K562 (cell line): ENCODE measurements at regions not wholly inside any gene's neighbourhood (a gene's known extent, or its start where the extent isn't known, plus 50 kb on each side); places are given as distances from the start of the nearest gene placed in this dataset.
A peak's percentile ranks its signal among the peaks of the same experiment; 100 is the strongest.

Experiments
- ATAC-seq: fragments of 200-7000 bp; cut with Tn5 transposase; 3 replicates; pipeline ENCODE4 v1.9.1; 2020; ENCODE audit warnings: moderate library complexity
- BruUV-seq: library from RNA; stranded (reverse); fragments of 400-500 nt; replicated peaks from 2 replicates; lab custom pipeline; 2021; lab: Mats Ljungman, UMichigan
- CTCF ChIA-PET: fragments of 300-600 bp; formaldehyde crosslinking; extraction: SDS; loops from one replicate; lab custom pipeline; 2021; ENCODE audit warnings: low intra/inter-chr PET ratio; lab: Yijun Ruan, JAX
- POLR2A ChIA-PET: fragments of 300-600, 350-650 bp; sonication (Branson Sonifier 250); formaldehyde crosslinking; extraction: SDS; loops from one replicate; lab custom pipeline; 2021; ENCODE audit warnings: antibody characterized with exemption, inconsistent platforms; lab: Yijun Ruan, JAX
- DNase-seq, 4 experiments: peaks; one replicate each; pipeline versions ENCODE4 v3.0.0 to v3.0.0-alpha.2; 2011 to 2018; ENCODE audit warnings: low spot score in 3 of 4, mixed read lengths in 3 of 4; ENCODE audit errors: extremely low read depth in 1 of 4
- FAIRE-seq: peaks from 2 replicates; lab custom pipeline; 2011; peaks lifted over from hg19 to GRCh38; lab: Jason Lieb, UNC
- H2AFZ ChIP-seq: 2 replicates; pipeline ENCODE4 v1.6.0; 2011; ENCODE audit warnings: low read depth, low read length, control low read depth, inconsistent platforms
- H3K27ac ChIP-seq: fragments of 200-600 bp; 3 replicates; pipeline ENCODE4 v1.8.0; 2011; ENCODE audit warnings: low read depth, mild to moderate bottlenecking, control low read depth, inconsistent platforms, low read length, moderate library complexity, mixed read lengths; ENCODE audit errors: extremely low read depth
- H3K27me3 ChIP-seq, 2 experiments: fragments of 300-600 bp in 1 of 2; 2 replicates in 1 of 2; 3 replicates in 1 of 2; pipeline versions ENCODE4 v1.6.0 to v1.8.0; 2011; ENCODE audit warnings: inconsistent platforms in 2 of 2, low read length in 2 of 2, mild to moderate bottlenecking in 1 of 2, mixed read lengths in 1 of 2, moderate library complexity in 1 of 2; ENCODE audit not compliant: control insufficient read depth in 2 of 2, insufficient read depth in 2 of 2
- H3K36me3 ChIP-seq: fragments of 300-600 bp; 3 replicates; pipeline ENCODE4 v1.8.0; 2011; ENCODE audit warnings: mild to moderate bottlenecking, low read length, inconsistent platforms; ENCODE audit not compliant: control insufficient read depth, insufficient read depth
- H3K4me1 ChIP-seq, 2 experiments: fragments of 200-600 bp in 1 of 2; replicated peaks in 1 of 2; 2 replicates in 1 of 2; 3 replicates in 1 of 2; pipeline versions ENCODE4 v1.5.1 to v1.8.0; 2011; ENCODE audit warnings: inconsistent platforms in 2 of 2, low read length in 2 of 2, mild to moderate bottlenecking in 1 of 2, mixed read lengths in 1 of 2, moderate library complexity in 1 of 2; ENCODE audit not compliant: control insufficient read depth in 2 of 2, insufficient read depth in 2 of 2
- H3K4me2 ChIP-seq: 2 replicates; pipeline ENCODE4 v1.6.1; 2011; ENCODE audit warnings: low read length, control low read depth, inconsistent platforms, mixed read lengths; ENCODE audit not compliant: insufficient read depth
- H3K4me3 ChIP-seq: fragments of 200-600 bp; sonication (generic), shearing (Covaris generic); 2 replicates; pipeline ENCODE4 v1.5.1; 2016; ENCODE audit warnings: control low read depth, inconsistent platforms
- H3K79me2 ChIP-seq: fragments of 200-600 bp; 3 replicates; pipeline ENCODE4 v1.8.0; 2011; ENCODE audit warnings: low read length, inconsistent platforms; ENCODE audit not compliant: control insufficient read depth, insufficient read depth
- H3K9ac ChIP-seq, 2 experiments: 2 replicates each; pipeline versions ENCODE4 v1.6.0 to v1.6.1; 2011; ENCODE audit warnings: low read depth in 2 of 2, low read length in 2 of 2, control low read depth in 1 of 2, inconsistent platforms in 1 of 2, mild to moderate bottlenecking in 1 of 2, mixed read lengths in 1 of 2; ENCODE audit not compliant: insufficient read depth in 1 of 2
- H3K9me1 ChIP-seq: one replicate; pipeline ENCODE4 v1.6.0; 2011; ENCODE audit warnings: inconsistent platforms, mild to moderate bottlenecking, low read length, moderate library complexity; ENCODE audit not compliant: control insufficient read depth, insufficient read depth
- H3K9me3 ChIP-seq: replicated peaks from 2 replicates; pipeline ENCODE4 v1.5.1; 2011; ENCODE audit warnings: low read depth, low read length, inconsistent platforms; ENCODE audit not compliant: control insufficient read depth, insufficient read depth
- H4K20me1 ChIP-seq: replicated peaks from 2 replicates; pipeline ENCODE4 v1.6.1; 2011; ENCODE audit warnings: low read length, inconsistent platforms, mixed read lengths; ENCODE audit not compliant: control insufficient read depth, insufficient read depth
- BCL6 ChIP-seq: fragments of 250-450 bp; sonication (Bioruptor Pico); IDR thresholded peaks from 2 replicates; pipeline ENCODE4 v1.4.0; 2020
- CBX3 ChIP-seq, 2 experiments: IDR thresholded peaks; 1 replicate in 1 of 2; 2 replicates in 1 of 2; pipeline ENCODE4 v1.6.1; 2012; ENCODE audit warnings: inconsistent platforms in 2 of 2, low read length in 2 of 2, borderline replicate concordance in 1 of 2, control low read depth in 1 of 2
- ELF4 ChIP-seq: fragments of 450-650 bp; formaldehyde crosslinking; IDR thresholded peaks from 2 replicates; pipeline ENCODE4 v1.4.0; 2022; ENCODE audit warnings: missing genetic modification characterization
- HMG20B ChIP-seq: fragments of 250-450 bp; sonication (Bioruptor Pico); IDR thresholded peaks from 2 replicates; pipeline ENCODE4 v1.5.0; 2021; ENCODE audit warnings: mild to moderate bottlenecking
- KAT2B ChIP-seq: IDR thresholded peaks from one replicate; pipeline ENCODE4 v1.6.1; 2012; ENCODE audit warnings: low read depth, mild to moderate bottlenecking, control low read depth, inconsistent platforms, low read length, moderate library complexity
- KHSRP ChIP-seq: fragments of 450-650 bp; IDR thresholded peaks from 2 replicates; pipeline ENCODE4 v1.6.1; 2017
- LEF1 ChIP-seq: fragments of 450-650 bp; IDR thresholded peaks from 2 replicates; pipeline ENCODE4 v1.6.1; 2016; ENCODE audit warnings: mild to moderate bottlenecking
- POLR2AphosphoS5 ChIP-seq: IDR thresholded peaks from 2 replicates; pipeline ENCODE4 v1.6.1; 2011; ENCODE audit warnings: mild to moderate bottlenecking, low read depth, low read length, moderate library complexity; ENCODE audit not compliant: control insufficient read depth, insufficient read depth
- POLR2H ChIP-seq: IDR thresholded peaks from 2 replicates; pipeline ENCODE4 v1.6.1; 2016; ENCODE audit warnings: missing genetic modification characterization, low read depth, mild to moderate bottlenecking, control low read depth, missing compliant biosample characterization, moderate library complexity
- ZNF354B ChIP-seq: fragments of 250-450 bp; sonication (Bioruptor Pico); IDR thresholded peaks from 2 replicates; pipeline ENCODE4 v1.4.0; 2020
- WGBS: fragments of 100-300 bp; shearing (Covaris generic); methylation state at CpG from one replicate; pipeline ENCODE4 v1.1.6; 2016; ENCODE audit warnings: low coverage, mixed read lengths; ENCODE audit not compliant: insufficient coverage; ENCODE audit errors: missing lambda C conversion rate; 5-methylcytosine and 5-hydroxymethylcytosine counted together
- in situ Hi-C: fragments of 300-500 bp; cut with MboI; formaldehyde crosslinking; loops from 4 replicates; pipeline ENCODE4 v1.15.0; 2018; ENCODE audit warnings: inconsistent platforms, mixed read lengths
- intact Hi-C: fragments of 100-400 bp; cut with micrococcal nuclease; formaldehyde crosslinking; loops from 2 replicates; pipeline ENCODE4 v1.14.2; 2022
- TF ChIP-seq, protein P1 (sequence below): fragments of 450-650 bp; IDR thresholded peaks from 2 replicates; pipeline ENCODE4 v1.6.1; 2017; ENCODE audit warnings: antibody characterized with exemption, mild to moderate bottlenecking
- TF ChIP-seq, protein P2 (sequence below): fragments of 450-650 bp; formaldehyde crosslinking; IDR thresholded peaks from 2 replicates; pipeline ENCODE4 v1.4.0; 2022; ENCODE audit warnings: missing genetic modification characterization
- TF ChIP-seq, protein P3 (sequence below): fragments of 450-650 bp; IDR thresholded peaks from 2 replicates; pipeline ENCODE4 v1.6.1; 2018; ENCODE audit not compliant: partially characterized antibody

DNA sequence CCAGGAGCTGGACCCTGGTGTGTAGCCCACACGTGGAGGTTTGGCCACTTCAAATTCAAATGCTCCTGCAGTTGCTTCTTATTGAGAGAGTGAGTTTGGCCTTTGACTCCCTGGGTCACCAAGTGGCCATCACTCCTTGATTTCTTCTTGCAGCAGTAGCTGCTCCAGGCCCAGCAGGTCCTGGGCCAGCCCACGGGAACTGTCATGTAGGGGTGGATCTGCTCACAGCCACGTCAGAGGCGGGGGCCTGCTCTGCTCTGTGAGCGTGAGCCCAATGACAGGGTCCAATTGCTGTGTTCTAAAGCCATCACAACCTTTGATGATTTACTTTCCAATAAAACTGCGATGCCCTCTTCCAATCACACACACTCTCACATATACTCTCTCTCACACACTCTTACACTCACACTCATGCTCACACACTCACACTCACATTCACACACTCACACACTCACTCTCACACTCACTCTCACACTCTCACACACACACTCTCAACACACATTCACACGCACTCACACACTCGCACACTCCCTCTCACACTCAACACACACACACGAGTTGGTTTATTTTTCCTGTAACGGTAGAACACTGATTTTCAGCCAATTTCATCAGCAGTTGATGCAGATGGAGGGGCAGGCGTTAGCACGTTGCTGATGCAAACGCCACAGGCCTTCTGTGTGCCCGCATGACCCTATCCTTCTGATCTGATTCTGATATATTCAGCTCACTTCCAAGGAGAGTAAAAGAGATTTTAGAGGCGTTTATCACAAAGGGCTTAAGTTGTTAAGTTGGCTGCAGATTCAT, 210.7 kb upstream of the PPP2R2D start:
- Histone ChIP-seq H3K27ac (no peak overlapping the region), H3K9me1 (no peaks in the 10 kb centered on the region), H3K79me2 (no peaks in the 10 kb centered on the region), H3K9ac (no peak overlapping the region), H3K9me3 (no peaks in the 10 kb centered on the region), H3K36me3 (no peaks in the 10 kb centered on the region), H3K27me3 (no peaks in the 10 kb centered on the region; a peak in 1 of 5 replicates), H2AFZ (no peak overlapping the region), H3K4me3 (no peak overlapping the region), H4K20me1 (no peaks in the 10 kb centered on the region), H3K4me2 (no peak overlapping the region), H3K4me1 (no peaks in the 10 kb centered on the region)
- no peak for FAIRE-seq
- intact Hi-C loops (no loop called here), in situ Hi-C loops (no loop called here)
- ChIA-PET POLR2A (no interaction called here), CTCF (no interaction called here)
- ATAC-seq: peak; percentile 65; the same call in 2 of the 3 replicates
- BruUV-seq: no TSS peak
- WGBS: 7% methylated on average over 15 of the region's 15 CpGs
- DNase-seq: no peak
- no peak for TF ChIP-seq CBX3 (IDR thresholded peaks at IDR 0.05; ENCODE audit: borderline replicate concordance in 1 of 2, low read length in 2 of 2)
- no peak for TF ChIP-seq KAT2B
- no peak for TF ChIP-seq POLR2AphosphoS5
- TF ChIP-seq, protein P1, sequence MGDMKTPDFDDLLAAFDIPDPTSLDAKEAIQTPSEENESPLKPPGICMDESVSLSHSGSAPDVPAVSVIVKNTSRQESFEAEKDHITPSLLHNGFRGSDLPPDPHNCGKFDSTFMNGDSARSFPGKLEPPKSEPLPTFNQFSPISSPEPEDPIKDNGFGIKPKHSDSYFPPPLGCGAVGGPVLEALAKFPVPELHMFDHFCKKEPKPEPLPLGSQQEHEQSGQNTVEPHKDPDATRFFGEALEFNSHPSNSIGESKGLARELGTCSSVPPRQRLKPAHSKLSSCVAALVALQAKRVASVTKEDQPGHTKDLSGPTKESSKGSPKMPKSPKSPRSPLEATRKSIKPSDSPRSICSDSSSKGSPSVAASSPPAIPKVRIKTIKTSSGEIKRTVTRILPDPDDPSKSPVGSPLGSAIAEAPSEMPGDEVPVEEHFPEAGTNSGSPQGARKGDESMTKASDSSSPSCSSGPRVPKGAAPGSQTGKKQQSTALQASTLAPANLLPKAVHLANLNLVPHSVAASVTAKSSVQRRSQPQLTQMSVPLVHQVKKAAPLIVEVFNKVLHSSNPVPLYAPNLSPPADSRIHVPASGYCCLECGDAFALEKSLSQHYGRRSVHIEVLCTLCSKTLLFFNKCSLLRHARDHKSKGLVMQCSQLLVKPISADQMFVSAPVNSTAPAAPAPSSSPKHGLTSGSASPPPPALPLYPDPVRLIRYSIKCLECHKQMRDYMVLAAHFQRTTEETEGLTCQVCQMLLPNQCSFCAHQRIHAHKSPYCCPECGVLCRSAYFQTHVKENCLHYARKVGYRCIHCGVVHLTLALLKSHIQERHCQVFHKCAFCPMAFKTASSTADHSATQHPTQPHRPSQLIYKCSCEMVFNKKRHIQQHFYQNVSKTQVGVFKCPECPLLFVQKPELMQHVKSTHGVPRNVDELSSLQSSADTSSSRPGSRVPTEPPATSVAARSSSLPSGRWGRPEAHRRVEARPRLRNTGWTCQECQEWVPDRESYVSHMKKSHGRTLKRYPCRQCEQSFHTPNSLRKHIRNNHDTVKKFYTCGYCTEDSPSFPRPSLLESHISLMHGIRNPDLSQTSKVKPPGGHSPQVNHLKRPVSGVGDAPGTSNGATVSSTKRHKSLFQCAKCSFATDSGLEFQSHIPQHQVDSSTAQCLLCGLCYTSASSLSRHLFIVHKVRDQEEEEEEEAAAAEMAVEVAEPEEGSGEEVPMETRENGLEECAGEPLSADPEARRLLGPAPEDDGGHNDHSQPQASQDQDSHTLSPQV: no peak
- TF ChIP-seq, protein P2, sequence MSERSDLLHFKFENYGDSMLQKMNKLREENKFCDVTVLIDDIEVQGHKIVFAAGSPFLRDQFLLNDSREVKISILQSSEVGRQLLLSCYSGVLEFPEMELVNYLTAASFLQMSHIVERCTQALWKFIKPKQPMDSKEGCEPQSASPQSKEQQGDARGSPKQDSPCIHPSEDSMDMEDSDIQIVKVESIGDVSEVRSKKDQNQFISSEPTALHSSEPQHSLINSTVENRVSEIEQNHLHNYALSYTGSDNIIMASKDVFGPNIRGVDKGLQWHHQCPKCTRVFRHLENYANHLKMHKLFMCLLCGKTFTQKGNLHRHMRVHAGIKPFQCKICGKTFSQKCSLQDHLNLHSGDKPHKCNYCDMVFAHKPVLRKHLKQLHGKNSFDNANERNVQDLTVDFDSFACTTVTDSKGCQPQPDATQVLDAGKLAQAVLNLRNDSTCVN (CRISPR knock-in tag): 0 out of 2 replicates have a peak, but pooled peaks have one; percentile 59
- no peak for TF ChIP-seq ZNF354B
- no peak for TF ChIP-seq LEF1
- no peak for TF ChIP-seq HMG20B
- TF ChIP-seq, protein P3, sequence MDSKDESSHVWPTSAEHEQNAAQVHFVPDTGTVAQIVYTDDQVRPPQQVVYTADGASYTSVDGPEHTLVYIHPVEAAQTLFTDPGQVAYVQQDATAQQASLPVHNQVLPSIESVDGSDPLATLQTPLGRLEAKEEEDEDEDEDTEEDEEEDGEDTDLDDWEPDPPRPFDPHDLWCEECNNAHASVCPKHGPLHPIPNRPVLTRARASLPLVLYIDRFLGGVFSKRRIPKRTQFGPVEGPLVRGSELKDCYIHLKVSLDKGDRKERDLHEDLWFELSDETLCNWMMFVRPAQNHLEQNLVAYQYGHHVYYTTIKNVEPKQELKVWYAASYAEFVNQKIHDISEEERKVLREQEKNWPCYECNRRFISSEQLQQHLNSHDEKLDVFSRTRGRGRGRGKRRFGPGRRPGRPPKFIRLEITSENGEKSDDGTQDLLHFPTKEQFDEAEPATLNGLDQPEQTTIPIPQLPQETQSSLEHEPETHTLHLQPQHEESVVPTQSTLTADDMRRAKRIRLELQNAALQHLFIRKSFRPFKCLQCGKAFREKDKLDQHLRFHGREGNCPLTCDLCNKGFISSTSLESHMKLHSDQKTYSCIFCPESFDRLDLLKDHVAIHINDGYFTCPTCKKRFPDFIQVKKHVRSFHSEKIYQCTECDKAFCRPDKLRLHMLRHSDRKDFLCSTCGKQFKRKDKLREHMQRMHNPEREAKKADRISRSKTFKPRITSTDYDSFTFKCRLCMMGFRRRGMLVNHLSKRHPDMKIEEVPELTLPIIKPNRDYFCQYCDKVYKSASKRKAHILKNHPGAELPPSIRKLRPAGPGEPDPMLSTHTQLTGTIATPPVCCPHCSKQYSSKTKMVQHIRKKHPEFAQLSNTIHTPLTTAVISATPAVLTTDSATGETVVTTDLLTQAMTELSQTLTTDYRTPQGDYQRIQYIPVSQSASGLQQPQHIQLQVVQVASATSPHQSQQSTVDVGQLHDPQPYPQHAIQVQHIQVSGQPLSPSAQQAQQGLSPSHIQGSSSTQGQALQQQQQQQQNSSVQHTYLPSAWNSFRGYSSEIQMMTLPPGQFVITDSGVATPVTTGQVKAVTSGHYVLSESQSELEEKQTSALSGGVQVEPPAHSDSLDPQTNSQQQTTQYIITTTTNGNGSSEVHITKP: no peak
- no peak for TF ChIP-seq POLR2H (tag)
- TF ChIP-seq BCL6: no peak
- TF ChIP-seq ELF4 (CRISPR knock-in tag): no peak
- no peak for TF ChIP-seq KHSRP
